Endodermal cell (in vitro differentiated cells): ENCODE measurements at regions not wholly inside any gene's neighbourhood (a gene's known extent, or its start where the extent isn't known, plus 50 kb on each side); places are given as distances from the start of the nearest gene placed in this dataset.

Experiments used
- DNase-seq: peaks from one replicate; pipeline ENCODE4 v3.0.0-alpha.2; 2017
- H3K27ac ChIP-seq: 2 replicates; pipeline ENCODE4 v1.5.1; 2013; ENCODE audit warnings: mild to moderate bottlenecking, low read depth, low read length, moderate library complexity
- H3K27me3 ChIP-seq: 2 replicates; pipeline ENCODE4 v1.6.1; 2013; ENCODE audit warnings: mild to moderate bottlenecking, low read length, moderate library complexity; ENCODE audit not compliant: insufficient read depth, control insufficient read depth, poor library complexity, severe bottlenecking
- H3K36me3 ChIP-seq: 2 replicates; pipeline ENCODE4 v1.7.0; 2013; ENCODE audit warnings: mild to moderate bottlenecking, low read length, moderate library complexity; ENCODE audit not compliant: control insufficient read depth, insufficient read depth
- H3K4me1 ChIP-seq: one replicate; pipeline ENCODE4 v1.7.0; 2013; ENCODE audit warnings: low read length; ENCODE audit not compliant: control insufficient read depth, insufficient read depth
- H3K4me3 ChIP-seq: 2 replicates; pipeline ENCODE4 v1.5.1; 2013; ENCODE audit warnings: mild to moderate bottlenecking, low read length, moderate library complexity
- H3K9ac ChIP-seq: 2 replicates; pipeline ENCODE4 v1.6.1; 2013; ENCODE audit warnings: mild to moderate bottlenecking, low read length, moderate library complexity; ENCODE audit not compliant: poor library complexity, severe bottlenecking; ENCODE audit errors: extremely low read depth
- H3K9me3 ChIP-seq: 2 replicates; pipeline ENCODE4 v1.6.1; 2013; ENCODE audit warnings: mild to moderate bottlenecking, low read length, moderate library complexity; ENCODE audit not compliant: control insufficient read depth
- H3K27ac Mint-ChIP-seq: 2 replicates; pipeline ENCODE4 v1.8.0; 2020; ENCODE audit warnings: mixed read lengths
- H3K27me3 Mint-ChIP-seq: 2 replicates; pipeline ENCODE4 v1.8.0; 2021; ENCODE audit warnings: mild to moderate bottlenecking, mixed read lengths; ENCODE audit not compliant: insufficient read depth
- H3K36me3 Mint-ChIP-seq: 2 replicates; pipeline ENCODE4 v1.8.0; 2020; ENCODE audit warnings: low read depth, mixed read lengths
- H3K4me1 Mint-ChIP-seq: 2 replicates; pipeline ENCODE4 v1.8.0; 2020; ENCODE audit warnings: mixed read lengths
- H3K4me3 Mint-ChIP-seq: 2 replicates; pipeline ENCODE4 v1.8.0; 2020; ENCODE audit warnings: mild to moderate bottlenecking, moderate library complexity, mixed read lengths
- H3K9me3 Mint-ChIP-seq: 2 replicates; pipeline ENCODE4 v1.8.0; 2020; ENCODE audit warnings: mild to moderate bottlenecking, mixed read lengths
- WGBS, 2 experiments: methylation state at CpG; one replicate each; pipeline versions ENCODE4 v1.1.5 to v1.1.7; 2013; ENCODE audit warnings: missing lambda C conversion rate in 2 of 2, mixed read lengths in 1 of 2; ENCODE audit not compliant: insufficient coverage in 1 of 2, insufficient read length in 1 of 2; 5-methylcytosine and 5-hydroxymethylcytosine counted together
- TF ChIP-seq, protein P1 (sequence below): fragments of 200-600 bp; sonication (generic); conservative IDR thresholded peaks from 2 replicates; pipeline ENCODE4 v1.5.0; 2021; ENCODE audit warnings: antibody characterized with exemption, mild to moderate bottlenecking

DNA sequence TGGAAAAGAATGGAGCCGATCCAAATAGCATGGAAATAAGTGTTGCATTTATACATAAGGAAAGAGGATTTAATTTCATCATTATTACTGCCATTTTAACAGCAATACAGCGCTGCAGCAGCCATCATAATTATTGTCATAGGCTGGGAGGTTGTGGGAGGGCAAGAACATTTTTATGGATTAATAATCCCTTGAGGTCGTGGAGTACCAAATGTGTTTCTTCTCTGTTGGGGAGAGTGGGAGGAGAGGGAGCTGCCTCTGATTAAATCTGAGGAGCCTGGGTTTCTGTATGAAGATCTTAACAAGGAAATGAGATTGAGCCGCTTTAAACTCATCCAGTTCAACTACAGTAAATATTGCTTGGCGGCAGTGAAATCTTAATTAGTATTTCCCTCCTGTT, 805.9 kb downstream of the PCDH17 start:
- Histone ChIP-seq H3K9me3 (no peaks in the 10 kb centered on the region), H3K27ac (no peak overlapping the region), H3K9ac (no peak overlapping the region), H3K4me3 (no peak overlapping the region), H3K36me3 (no peaks in the 10 kb centered on the region), H3K4me1 (no peaks in the 10 kb centered on the region), H3K27me3 (no peaks in the 10 kb centered on the region)
- no peak overlapping the region for H3K4me3 Mint-ChIP-seq
- no peaks in the 10 kb centered on the region for H3K36me3 Mint-ChIP-seq
- H3K27me3 Mint-ChIP-seq = no peaks in the 10 kb centered on the region
- no peak for DNase-seq
- WGBS, 2 experiments = 78 to 91% methylated on average over 2 to 4 of the region's 5 CpGs
- H3K4me1 Mint-ChIP-seq = peaks cover 9% of the 10 kb centered on the region
- no peaks in the 10 kb centered on the region for H3K9me3 Mint-ChIP-seq
- H3K27ac Mint-ChIP-seq = no peak overlapping the region
- TF ChIP-seq, protein P1, sequence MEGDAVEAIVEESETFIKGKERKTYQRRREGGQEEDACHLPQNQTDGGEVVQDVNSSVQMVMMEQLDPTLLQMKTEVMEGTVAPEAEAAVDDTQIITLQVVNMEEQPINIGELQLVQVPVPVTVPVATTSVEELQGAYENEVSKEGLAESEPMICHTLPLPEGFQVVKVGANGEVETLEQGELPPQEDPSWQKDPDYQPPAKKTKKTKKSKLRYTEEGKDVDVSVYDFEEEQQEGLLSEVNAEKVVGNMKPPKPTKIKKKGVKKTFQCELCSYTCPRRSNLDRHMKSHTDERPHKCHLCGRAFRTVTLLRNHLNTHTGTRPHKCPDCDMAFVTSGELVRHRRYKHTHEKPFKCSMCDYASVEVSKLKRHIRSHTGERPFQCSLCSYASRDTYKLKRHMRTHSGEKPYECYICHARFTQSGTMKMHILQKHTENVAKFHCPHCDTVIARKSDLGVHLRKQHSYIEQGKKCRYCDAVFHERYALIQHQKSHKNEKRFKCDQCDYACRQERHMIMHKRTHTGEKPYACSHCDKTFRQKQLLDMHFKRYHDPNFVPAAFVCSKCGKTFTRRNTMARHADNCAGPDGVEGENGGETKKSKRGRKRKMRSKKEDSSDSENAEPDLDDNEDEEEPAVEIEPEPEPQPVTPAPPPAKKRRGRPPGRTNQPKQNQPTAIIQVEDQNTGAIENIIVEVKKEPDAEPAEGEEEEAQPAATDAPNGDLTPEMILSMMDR = no peak

DNA sequence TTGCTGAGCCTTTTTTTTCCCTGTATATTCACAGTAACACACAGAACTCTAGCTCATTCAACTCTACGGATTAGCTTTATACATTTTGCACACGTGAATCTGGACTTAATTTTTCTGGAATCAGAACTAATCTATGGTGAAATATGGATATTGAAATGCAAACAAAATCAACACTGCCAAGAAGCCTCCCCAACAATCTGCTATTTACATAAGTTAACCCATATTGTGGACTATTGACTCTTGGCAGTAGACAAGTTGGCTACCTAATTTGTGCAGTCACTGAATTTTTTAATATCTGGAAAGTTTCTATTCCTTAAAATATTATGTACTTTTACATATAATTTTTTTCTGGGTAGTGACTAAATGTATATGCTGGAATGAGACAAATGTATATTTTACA, 815.4 kb downstream of the PCDH17 start:
- no peaks in the 10 kb centered on the region for H3K36me3 ChIP-seq
- TF ChIP-seq, protein P1 = no peak
- Mint-ChIP-seq H3K36me3 (no peaks in the 10 kb centered on the region), H3K4me1 (peaks cover 15% of the 10 kb centered on the region), H3K4me3 (no peak overlapping the region), H3K27me3 (no peaks in the 10 kb centered on the region), H3K27ac (no peak overlapping the region), H3K9me3 (no peaks in the 10 kb centered on the region)
- no peak for DNase-seq
- no peaks in the 10 kb centered on the region for H3K27me3 ChIP-seq
- no peak overlapping the region for H3K9ac ChIP-seq
- no peaks in the 10 kb centered on the region for H3K4me1 ChIP-seq
- no peak overlapping the region for H3K4me3 ChIP-seq
- H3K9me3 ChIP-seq = no peaks in the 10 kb centered on the region
- H3K27ac ChIP-seq = no peak overlapping the region
- WGBS, 2 experiments = 85% methylated on average over 2 of the region's 2 CpGs; no CpG with 5 or more reads in 1 of the 2 experiments

DNA sequence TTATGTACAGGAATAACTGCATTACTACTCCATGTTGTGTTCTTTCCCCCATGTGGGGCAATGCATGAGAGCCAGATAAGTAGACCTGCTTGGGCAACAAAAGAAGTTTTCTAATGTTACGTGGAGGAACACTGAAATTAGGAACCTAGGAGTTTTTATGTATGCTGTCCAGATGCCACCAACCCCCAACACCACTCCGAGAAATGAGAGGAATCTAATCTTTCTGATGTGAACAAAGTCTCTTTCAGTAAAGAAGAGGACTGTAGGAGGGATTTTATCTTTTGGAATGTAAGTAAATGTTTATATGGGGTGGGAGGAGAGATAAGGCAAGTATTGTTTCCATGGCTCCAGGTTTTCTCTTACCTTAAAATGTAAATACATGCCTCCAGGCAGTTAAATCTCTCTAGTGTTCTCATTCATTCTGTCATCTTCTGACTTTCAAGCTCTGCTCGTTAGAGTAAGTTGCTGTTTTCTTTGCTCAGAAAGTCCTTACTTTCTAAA, 820.6 kb downstream of the PCDH17 start:
- Histone ChIP-seq H3K27ac (no peak overlapping the region), H3K4me1 (no peaks in the 10 kb centered on the region), H3K9me3 (peaks cover 30% of the 10 kb centered on the region), H3K36me3 (no peaks in the 10 kb centered on the region), H3K27me3 (no peaks in the 10 kb centered on the region), H3K4me3 (peak overlapping the region; percentile 75), H3K9ac (peak overlapping the region; percentile 60)
- peak overlapping the region; percentile 30 for H3K4me3 Mint-ChIP-seq
- peaks cover 17% of the 10 kb centered on the region for H3K36me3 Mint-ChIP-seq
- H3K27ac Mint-ChIP-seq = peak overlapping the region; percentile 96
- peaks cover 27% of the 10 kb centered on the region for H3K9me3 Mint-ChIP-seq
- H3K4me1 Mint-ChIP-seq = peaks cover 17% of the 10 kb centered on the region
- 25% methylated on average over 2 of the region's 3 CpGs; no CpG with 5 or more reads in 1 of the 2 experiments for WGBS, 2 experiments
- peaks cover 2% of the 10 kb centered on the region for H3K27me3 Mint-ChIP-seq
- TF ChIP-seq, protein P1 = no peak
- DNase-seq = no peak
